ENCODE measurements at regions not wholly inside any gene's neighbourhood (a gene's known extent, or its start where the extent isn't known, plus 50 kb on each side); places are given as distances from the start of the nearest gene placed in this dataset.
A peak's percentile ranks its signal among the peaks of the same experiment; 100 is the strongest.

DNA sequence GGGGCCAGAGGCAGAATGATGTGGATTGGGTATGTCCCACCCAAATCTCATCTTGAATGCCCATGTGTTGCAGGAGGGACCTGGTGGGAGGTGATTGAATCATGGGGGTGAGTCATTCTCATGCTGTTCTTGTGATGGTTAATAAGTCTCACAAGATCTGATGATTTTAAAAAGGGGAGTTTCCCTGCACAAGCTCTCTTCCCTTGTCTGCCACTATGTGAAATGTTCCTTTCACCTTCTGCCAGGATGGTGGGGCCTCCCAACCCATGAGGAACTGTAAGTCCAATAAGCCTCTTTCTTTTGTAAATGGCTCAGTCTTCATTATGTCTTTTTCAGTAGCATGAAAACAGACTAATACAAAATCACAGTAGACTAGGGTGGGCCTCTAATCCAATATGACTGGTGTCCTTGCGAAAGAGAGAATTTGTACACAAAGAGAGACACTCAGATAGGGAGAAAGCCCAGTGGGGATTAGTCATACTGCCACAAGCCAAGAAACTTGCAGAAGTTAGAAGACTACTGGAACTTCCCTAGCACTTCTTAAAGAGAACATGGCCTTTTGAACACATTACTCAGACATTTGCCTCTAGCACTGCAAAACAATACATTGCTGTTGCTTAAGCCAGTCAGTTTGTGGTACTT lies 68.4 kb downstream of the ANXA1 start:
- FAIRE-seq: no peak
- DNase-seq (ENCODE audit: low spot score): peak; percentile 37

DNA sequence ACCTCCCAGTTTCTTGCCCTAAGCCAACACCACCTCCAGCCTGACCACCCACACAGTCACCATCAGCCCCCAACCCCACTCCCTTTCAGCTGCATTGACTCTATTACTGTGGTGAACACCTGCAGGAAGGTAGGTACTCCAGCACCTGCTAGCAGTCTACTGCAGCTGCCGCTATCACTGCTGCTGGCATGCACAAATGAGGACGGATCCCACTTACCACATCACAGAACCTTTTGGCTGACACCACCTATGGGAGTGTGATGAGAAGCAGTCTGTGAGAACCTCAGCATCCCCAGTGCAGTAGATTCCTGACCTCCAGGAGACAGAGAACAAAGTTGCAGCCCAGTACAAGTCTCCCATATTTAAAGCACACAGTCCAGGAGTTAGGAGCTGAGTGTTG lies 71.9 kb downstream of the ANXA1 start:
- DNase-seq (ENCODE audit: low spot score) (no peak), FAIRE-seq (no peak)

DNA sequence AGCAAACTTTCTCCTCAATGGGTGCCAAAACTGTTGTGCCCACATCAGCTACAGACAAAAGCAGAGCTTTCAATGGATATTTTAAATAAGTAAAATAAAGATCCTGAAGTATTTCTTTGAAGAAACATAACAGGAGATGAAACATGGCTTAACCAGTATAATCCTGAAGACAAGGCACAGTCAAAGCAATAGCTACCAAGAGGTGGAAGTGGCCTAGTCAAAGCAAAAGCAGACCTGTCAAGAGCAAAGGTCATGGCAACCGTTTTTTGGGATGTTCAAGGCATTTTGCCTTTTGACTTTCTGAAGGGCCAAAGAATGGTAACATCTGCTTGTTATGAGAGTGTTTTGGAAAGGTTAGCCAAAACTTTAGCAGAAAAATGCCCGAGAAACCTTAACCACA lies 77.9 kb downstream of the ANXA1 start:
- FAIRE-seq: no peak

DNA sequence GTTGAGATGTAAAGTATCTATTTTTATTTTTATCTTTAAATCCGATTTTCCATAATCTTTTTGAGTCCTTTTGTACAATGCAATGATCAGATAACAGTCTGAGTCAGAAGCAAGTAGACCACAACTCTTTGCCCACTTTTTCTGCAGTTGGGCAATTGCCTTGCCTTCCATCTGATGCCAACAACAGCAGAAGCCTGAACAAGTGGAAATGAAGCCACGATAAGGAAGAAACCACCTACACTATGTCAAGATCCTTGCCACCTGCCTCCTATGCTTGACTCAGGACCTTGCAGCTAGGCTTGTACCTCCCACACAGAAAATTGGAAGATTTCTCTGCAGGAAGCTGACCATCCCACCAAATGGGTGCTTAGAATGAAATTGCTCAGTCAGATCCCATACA lies 78.6 kb downstream of the ANXA1 start:
- no peak for FAIRE-seq

More for the DNA sequence above, 77.9 kb downstream of the ANXA1 start:
- DNase-seq (ENCODE audit: low spot score): no peak

DNA sequence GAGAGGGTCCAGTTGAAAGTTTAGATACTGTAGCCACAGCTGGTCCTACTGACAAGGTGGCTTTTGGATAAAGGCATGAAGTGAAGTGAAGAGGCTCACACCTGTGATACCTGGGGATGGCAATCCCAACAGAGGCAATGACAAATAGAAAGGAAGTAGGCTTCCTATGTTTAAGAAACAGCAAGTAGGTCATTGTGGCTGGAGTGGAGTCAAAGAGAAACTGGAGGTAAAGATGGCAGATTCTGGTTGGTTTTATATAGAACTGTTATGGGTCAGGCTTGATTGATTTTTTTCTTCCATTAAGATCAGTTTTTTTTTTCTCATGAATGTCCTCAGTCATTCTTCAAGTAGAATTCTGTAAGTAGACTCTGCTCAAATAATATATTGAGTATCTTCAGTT lies 79.5 kb downstream of the ANXA1 start:
- no peak for FAIRE-seq
- no peak for DNase-seq (ENCODE audit: low spot score)

More for the DNA sequence above, 78.6 kb downstream of the ANXA1 start:
- no peak for DNase-seq (ENCODE audit: low spot score)

DNA sequence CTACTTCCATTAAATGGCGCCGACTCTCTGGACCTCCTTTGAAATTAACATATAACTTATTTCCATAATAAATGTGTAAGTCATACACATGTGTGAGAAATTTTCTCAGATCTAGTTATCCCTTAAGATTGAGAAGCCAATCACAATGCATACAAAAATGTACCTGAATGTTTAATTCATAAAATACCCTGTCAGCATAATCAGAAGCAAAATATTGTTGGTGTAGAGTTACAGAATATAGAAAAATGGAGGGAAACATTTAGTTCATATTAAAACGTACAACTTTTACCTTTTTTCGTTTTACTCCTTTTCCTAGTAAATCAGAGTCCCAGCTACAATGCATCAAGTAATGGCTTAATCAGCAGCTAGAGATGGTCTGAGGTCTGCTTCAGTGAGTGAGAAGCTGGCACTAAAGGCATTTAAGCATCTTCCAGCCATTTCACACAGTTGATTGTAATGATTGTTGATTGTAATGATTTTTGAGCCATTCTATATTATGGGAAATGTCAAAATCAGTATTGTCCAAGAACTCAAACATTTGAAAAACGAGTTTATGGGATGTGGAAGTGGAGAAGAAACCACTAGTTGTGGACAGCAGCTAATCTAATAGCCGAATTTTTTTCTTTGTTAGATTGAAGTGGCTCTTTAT lies 81.8 kb downstream of the ANXA1 start:
- FAIRE-seq: no peak

DNA sequence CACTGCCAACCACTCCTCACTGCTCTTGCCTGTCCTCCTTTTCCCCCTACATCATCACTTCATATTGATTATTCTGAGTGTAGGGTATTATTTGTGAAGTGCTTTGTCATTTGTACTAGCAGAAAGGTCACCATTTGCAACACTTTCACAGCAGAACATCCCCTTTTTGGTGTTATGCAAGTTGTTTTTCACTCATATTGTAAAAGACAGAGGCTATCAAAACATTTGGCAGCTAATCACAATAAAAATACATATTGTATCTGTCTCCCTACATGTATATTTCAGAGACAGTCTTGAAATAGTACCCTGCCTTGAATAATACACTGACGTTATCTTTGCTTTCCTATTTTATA lies 82.3 kb downstream of the ANXA1 start:
- no peak for DNase-seq (ENCODE audit: low spot score)

More for the DNA sequence above, 81.8 kb downstream of the ANXA1 start:
- no peak for DNase-seq (ENCODE audit: low spot score)

DNA sequence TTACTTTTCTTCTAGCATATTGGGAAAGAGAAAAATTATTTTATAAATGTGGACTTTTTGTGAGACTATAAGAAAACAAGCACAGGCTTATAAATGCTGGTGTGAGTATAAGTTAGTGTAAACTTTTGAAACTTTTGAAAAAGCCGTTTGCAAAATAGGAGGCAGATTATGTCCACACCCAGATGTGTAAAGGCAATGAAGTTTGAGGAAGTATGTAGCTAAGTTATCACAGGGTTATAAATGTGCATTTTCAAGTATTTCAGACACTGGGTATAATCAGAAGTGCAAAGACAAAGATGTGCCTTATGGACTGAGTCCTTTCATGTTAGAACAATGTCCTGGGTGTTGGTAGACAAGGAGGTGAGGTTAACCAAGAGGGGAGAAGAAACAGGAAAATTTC lies 85.5 kb downstream of the ANXA1 start:
- FAIRE-seq: no peak
- DNase-seq (ENCODE audit: low spot score): no peak

More for the DNA sequence above, 82.3 kb downstream of the ANXA1 start:
- FAIRE-seq: no peak

DNA sequence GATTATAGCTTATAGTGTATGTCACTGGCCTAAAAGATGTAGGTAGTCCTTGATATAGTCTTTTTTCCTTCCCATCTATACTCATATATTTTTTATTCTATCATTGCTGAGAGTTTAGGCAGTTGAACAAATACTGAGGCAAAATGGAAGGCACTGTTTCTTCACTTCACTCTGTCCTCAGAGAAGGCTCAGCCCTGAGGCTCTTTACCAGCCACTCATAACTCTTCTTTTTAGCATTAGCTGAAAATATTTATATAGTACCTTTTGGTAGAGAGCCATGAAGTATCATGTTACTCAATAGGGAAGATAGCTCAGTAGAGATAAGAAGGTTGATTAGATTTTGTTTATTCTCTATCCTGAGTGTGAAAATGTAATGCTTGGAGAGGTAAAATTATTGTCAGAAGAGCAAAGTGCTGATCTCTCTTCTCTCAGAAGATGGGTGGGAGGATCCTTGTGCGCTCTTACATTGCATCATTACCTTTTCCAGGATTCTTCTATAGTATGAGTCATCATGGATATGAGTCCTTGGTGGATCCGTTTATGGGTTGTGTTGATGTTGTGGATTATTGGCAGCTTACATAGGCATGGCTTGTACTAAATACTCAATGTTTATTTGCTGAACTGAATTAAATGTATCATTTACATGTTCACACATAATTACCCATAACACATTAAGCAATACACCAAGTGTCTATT lies 88.1 kb downstream of the ANXA1 start:
- no peak for FAIRE-seq
- peak; percentile 25 for DNase-seq (ENCODE audit: low spot score)

DNA sequence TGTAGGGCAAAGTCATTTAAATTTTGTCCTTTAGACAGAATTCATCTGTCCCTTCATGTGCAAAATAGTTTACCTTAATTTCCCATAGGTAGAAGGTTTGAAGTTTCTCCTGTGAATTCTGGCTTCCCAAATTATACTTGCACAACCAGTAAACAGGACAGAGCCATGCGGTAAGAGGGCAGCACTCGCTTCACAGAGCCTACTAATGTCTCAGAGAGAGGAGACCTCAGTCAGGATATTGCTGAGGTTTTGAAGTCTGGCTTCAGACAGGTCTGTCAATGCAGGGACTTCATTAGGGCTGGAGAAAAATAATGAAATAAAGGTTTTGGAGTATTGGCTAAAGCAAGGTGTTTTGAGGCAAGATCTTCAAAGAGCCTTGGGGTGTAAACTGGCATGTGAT lies 91.4 kb downstream of the ANXA1 start:
- DNase-seq (ENCODE audit: low spot score) (no peak), FAIRE-seq (no peak)

DNA sequence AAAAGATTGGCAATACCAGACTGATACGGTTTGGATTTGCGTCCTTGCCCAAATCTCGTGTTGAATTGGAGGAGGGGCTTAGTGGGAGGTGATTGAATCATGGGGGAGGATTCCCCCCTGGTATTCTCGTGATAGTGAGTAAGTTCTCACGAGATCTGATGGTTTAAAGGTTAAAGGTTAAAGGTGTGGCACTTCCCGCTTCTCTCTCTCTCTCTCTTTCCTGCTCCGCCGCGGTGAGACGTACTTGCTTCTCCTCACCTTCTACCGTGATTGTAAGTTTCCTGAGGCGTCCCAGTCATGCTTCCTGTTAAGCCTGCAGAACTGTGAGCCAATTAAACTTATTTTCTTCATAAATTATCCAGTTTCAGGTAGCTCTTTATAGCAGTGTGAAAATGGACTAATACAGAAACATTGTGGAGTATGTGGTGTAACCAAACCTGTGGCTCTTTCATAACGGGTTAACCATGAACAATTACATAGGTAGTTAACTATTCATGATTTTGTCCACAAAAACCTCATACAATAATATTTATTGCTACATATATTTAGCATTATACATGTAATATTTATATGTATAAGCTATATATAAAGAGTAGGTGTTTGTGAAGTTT lies 107.5 kb downstream of the ANXA1 start:
- FAIRE-seq: no peak

DNA sequence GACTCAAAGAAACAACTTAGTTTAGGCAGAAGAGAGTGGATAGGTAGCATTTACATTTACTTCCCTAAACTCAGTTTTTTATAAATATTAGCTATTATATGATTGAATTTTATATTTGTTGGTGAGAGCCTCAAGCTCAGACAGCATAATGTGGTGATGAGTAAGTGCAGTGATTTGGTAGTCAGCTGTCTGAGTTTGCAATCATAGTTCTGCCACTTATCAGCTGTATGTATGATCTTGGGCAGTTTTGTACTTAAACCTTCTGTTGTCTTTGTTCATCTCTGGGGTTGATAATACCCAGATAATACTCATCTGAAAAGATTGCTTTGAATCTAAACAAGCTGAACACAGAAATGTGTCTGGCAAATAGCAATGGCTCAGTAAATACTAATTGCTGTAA lies 108.8 kb downstream of the ANXA1 start:
- FAIRE-seq (no peak), DNase-seq (ENCODE audit: low spot score) (no peak)

More for the DNA sequence above, 107.5 kb downstream of the ANXA1 start:
- DNase-seq (ENCODE audit: low spot score): no peak

DNA sequence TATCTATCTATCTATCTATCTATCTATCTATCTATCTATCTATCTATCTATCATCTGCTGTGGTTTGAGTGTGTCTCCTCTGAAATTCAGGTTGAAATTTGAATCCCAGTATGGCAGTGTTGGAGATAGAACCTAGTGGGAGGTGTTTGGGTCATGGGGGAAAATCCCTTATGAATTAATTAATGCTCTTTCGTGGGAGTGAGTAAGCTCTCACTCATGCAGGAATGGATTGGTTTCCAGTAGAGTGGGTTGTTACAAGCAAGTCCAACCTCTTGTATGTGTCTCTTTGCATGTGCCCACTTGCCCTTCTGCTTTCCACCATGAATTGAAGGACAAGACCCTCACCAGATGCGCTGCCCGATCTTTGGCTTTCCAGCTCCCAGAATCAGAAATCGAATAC lies 113.0 kb downstream of the ANXA1 start:
- FAIRE-seq (no peak), DNase-seq (ENCODE audit: low spot score) (no peak)

DNA sequence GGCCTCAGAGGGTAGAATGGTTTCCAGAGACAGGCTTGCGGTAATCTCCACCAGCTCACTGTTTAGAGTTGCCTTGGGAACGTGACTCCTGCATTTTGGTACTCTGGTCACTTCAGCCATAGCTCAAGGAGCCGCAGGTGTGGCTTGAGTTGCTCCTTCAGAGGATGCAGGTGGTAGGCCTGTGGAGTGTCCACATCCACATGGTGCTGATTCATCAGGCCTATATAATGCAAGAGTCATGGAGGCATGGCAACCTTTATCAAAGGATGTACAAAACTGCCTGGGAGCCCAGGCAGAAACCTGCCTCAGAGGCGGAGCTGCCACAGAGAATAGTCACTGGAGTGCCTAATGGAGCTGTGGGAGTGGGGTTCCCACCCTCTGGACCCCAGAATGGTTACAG lies 114.2 kb downstream of the ANXA1 start:
- FAIRE-seq (no peak), DNase-seq (ENCODE audit: low spot score) (no peak)

DNA sequence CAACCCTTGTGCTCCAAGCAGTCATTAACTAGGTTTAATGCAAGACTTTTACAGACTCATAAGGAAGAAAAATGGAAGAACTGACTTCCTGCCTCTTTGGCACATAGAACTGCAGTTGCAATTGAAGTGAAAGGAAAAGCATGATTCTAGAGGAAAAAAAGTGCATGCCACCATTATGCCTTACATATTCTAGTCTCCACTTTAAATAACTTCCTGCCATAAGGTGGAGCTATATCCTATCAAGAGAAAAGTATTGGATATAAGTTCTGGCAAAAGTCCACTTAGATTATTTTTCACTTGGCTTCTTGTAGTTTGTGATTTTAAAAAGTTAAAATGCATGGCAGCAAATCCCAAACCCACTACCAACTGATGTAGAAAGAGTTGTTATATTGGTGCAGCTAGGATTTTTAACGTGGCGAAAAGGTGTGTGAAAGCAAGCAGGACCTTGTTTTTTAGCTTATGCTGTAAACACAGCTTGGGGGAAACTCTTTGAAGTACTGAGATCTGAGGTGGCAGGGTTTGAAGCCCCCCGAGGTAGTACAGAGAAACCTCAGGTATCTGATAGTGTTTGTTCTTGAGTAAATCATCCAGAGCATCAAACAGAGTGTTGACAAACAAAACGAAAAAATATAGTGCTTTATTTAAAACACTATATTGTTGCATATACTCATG lies 117.9 kb downstream of the ANXA1 start:
- FAIRE-seq (no peak), DNase-seq (ENCODE audit: low spot score) (no peak)

DNA sequence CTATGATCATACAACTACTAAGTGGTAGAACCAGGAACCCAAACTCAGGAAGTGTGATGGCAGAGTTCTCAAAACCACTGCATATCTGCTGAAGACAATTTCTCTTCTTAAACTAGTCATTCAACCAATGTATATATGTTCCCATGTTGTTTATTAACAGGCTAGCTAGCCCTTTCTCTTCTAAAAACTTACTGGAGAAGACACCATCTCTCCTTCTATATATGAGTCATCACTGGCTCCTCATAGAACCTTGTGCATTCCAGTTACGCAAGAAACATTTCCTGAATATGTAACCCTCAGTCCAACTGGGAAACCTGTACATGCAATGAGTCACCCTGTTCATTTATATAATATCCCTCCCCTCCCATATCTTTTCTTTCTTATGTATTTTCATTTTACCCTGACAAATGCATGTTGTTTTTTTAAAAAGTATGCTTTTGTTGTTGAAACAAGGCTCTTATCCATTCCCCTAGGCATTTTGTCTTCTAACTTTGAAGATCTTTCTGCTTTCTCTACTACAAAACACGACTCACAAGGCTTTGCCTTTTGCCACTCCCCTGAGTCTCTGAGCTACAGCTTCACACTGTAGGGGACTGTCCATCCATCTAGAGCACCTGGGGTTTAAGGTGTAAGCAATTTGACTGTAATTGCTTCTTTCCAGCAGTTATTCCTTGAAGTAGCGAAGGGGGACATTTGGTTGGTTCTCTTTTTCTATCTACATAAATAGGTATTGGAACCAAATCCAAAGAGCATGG lies 119.5 kb downstream of the ANXA1 start:
- DNase-seq (ENCODE audit: low spot score) (peak; percentile 63), FAIRE-seq (no peak)

DNA sequence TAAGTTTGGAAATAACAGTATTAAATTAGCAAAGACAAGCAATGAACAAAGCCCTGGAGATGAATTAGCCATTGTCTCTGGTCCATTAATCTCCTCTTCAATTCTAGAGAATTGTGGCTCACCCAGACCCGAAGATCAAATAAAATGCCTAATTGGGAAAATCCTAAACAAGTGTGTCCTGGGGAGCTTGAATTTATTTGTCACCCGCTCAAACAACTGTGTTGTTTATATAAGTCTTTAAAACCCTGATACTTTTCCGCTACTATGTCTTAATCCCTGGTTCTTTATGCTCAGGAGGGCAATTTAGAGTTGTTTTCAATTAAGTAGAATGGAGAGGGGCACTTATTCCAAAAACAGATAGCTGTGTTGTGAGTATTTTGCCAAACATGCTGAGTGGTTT lies 128.4 kb downstream of the ANXA1 start:
- DNase-seq (ENCODE audit: low spot score) (no peak), FAIRE-seq (no peak)

DNA sequence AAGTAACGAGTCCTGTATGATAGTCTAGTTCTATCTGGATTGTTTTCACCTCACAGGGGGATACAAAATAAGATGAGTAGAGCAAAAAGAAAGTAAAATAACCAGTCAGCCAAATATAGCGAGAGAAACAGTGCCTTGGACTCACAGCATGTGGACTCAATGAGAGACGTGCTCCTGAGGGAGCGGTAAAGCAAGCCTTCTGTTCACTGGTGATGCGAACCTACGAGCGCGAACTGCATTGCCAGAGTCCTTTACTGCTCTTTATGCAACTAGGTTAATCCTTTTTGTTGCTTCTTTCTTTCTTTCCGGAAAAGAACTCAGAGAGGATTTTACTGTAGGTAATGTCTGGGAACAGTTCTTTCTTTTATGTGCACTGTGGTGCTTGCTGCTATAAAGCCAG lies 132.7 kb downstream of the ANXA1 start:
- DNase-seq (ENCODE audit: low spot score) (no peak), FAIRE-seq (no peak)

DNA sequence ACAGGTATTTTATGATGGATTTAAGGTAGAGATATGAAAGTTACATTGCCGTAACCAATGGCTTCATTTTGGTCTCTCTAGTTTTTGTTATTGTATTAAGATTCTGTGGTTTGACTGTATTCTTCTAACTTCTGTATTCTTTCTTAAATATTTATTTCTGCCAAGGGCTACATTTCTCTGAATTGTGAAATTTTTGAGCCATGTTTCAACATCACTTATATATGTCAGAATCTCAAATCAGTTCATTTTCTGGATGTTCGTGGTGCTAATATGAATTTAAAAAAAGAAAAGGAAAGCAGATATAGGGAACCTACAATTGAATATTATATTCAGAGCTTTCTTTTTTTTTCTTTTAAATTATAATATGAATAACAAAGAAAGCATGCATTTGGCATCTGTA lies 142.7 kb downstream of the ANXA1 start:
- DNase-seq (ENCODE audit: low spot score): no peak
- FAIRE-seq: no peak

DNA sequence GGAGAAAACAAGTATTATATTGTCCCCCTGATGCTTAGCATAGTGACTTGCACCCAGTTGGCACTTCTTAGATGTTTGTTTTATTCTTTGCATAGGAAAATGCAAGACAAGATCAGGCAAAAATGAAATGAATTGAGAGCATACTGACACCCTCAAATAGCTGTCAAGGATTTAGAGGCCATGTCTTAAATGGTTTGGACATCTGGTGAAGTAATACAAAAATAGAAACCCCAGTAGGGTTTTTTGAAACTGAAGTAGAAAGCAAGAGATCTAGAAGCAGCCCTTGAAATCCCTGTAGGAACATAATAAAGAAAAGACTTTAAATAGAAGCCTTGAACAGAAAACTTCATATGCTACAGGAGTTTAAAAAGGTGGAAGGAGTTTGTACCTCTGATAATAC lies 174.3 kb downstream of the ANXA1 start:
- FAIRE-seq: no peak
- no peak for DNase-seq (ENCODE audit: low spot score)

DNA sequence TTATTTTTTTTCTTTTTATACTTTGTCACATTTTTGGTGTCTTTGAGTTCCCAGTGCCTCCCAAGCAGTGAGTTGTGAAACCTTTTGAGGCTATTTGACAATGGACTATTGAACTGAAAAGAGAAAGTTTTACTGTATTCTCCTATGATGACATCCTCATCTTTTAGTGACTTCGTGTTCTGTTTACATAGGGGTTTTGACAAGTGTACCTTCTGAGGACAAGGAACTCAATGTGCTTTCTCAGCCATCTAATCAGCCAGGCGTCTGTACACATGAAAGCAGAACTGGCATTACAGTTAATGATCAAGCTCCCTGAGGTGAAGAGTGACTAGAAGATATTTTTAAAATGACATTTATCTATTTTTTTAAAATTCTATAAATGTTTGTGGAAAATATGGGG lies 175.5 kb downstream of the ANXA1 start:
- no peak for DNase-seq (ENCODE audit: low spot score)
- FAIRE-seq: no peak

All from urothelium cell line (cell line).